Ovary (tissue), 7 donors: ENCODE measurements at regions not wholly inside any gene's neighbourhood (a gene's known extent, or its start where the extent isn't known, plus 50 kb on each side); places are given as distances from the start of the nearest gene placed in this dataset.
"Not testable (repeated sequence)": the region's sequence is repeated elsewhere in the genome, so short reads cannot be mapped to it uniquely, and the experiment has no call there.

Source experiments
- DNase-seq, 5 donors: peaks; one replicate each; pipeline ENCODE4 v3.0.0-alpha.2; 2019 to 2020
- H3K27ac ChIP-seq, 2 donors: fragments of 200-600 bp; one replicate each; pipeline versions ENCODE4 v1.5.1 to v1.8.0; 2019 to 2022
- H3K27me3 ChIP-seq: fragments of 200-600 bp; one replicate; pipeline ENCODE4 v1.8.0; 2022
- H3K36me3 ChIP-seq: fragments of 200-600 bp; sonication (generic); one replicate; pipeline ENCODE4 v1.5.1; 2019
- H3K4me1 ChIP-seq: one replicate; pipeline ENCODE4 v1.8.1; 2013; ENCODE audit warnings: mild to moderate bottlenecking, moderate library complexity; ENCODE audit not compliant: insufficient read depth
- H3K4me3 ChIP-seq: fragments of 200-600 bp; sonication (generic); one replicate; pipeline ENCODE4 v1.5.1; 2017
- H3K9me3 ChIP-seq, 2 donors: fragments of 200-600 bp in 1 of 2; sonication (generic) in 1 of 2; one replicate each; pipeline versions ENCODE4 v1.5.1 to v1.8.1; 2013 to 2019; ENCODE audit warnings: mild to moderate bottlenecking in 1 of 2, moderate library complexity in 1 of 2
- EP300 ChIP-seq: sonication (generic); formaldehyde crosslinking; IDR thresholded peaks from one replicate; pipeline ENCODE4 v1.6.1; 2017; ENCODE audit warnings: antibody characterized with exemption
- POLR2A ChIP-seq: fragments of 450-650 bp; IDR thresholded peaks from one replicate; pipeline ENCODE4 v1.6.1; 2017; ENCODE audit warnings: antibody characterized with exemption, mild to moderate bottlenecking, moderate library complexity
- WGBS, 3 donors: extraction: QIAGEN DNeasy Blood & Tissue Kit in 1 of 3; methylation state at CpG; one replicate each; pipeline versions ENCODE4 v1.1.5 to v1.1.7; 2013 to 2017; 5-methylcytosine and 5-hydroxymethylcytosine counted together
- intact Hi-C, 4 donors: fragments of 100-400 bp; cut with DNase I; formaldehyde crosslinking; loops; one replicate each; pipeline versions ENCODE4 v1.11.0 to v1.15.1; 2022 to 2023
- TF ChIP-seq, protein P1 (sequence below), 3 donors: fragments of 450-650 bp in 2 of 3; fragments of 200-600 bp in 1 of 3; IDR thresholded peaks; one replicate each; pipeline versions ENCODE4 v1.5.1 to v1.8.0; 2016 to 2022; ENCODE audit warnings: antibody characterized with exemption in 3 of 3, mild to moderate bottlenecking in 1 of 3
- donor health status: DM: no; HTN: no; CAD: no; lungs with moderate emphysema.
- donor health status: DM: no; HTN: no; CAD: no.
- donor health status: Bipolar disorder and iron deficiency.
- donor health status: DM: no; HTN: no; CAD: no.
- donor health status: DM: yes; HTN: yes; CAD: no.

DNA sequence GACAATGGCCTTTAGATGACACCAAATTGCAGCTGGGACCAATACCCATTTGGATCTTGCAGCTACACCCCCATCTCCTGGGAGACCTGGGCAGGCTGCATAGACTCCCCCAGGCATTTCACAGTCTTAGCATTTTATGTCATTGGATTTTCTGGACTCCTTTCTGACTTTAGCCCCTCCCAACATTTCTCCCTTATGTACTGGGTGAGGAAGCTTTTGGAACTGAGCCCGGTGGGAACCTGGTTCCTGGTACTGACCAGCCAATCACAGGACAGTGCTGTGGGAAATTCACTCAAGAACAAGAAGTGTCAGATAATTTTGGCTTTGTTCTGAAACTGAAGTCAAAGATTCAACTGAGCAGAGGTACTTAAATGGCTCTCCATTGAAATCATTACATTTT, 177.7 kb downstream of the ACTR3B start:
- Histone ChIP-seq H3K9me3 (no peaks in the 10 kb centered on the region), H3K36me3 (no peaks in the 10 kb centered on the region), H3K27me3 (no peaks in the 10 kb centered on the region), H3K4me3 (no peak overlapping the region), H3K27ac (no peak overlapping the region), H3K4me1 (no peaks in the 10 kb centered on the region)
- intact Hi-C loops, result no loop called here
- 47 to 53% (median 50%) methylated on average over 1 of the region's 1 CpG for WGBS, 3 donors
- TF ChIP-seq EP300 (no peak), POLR2A (no peak)
- TF ChIP-seq, protein P1, sequence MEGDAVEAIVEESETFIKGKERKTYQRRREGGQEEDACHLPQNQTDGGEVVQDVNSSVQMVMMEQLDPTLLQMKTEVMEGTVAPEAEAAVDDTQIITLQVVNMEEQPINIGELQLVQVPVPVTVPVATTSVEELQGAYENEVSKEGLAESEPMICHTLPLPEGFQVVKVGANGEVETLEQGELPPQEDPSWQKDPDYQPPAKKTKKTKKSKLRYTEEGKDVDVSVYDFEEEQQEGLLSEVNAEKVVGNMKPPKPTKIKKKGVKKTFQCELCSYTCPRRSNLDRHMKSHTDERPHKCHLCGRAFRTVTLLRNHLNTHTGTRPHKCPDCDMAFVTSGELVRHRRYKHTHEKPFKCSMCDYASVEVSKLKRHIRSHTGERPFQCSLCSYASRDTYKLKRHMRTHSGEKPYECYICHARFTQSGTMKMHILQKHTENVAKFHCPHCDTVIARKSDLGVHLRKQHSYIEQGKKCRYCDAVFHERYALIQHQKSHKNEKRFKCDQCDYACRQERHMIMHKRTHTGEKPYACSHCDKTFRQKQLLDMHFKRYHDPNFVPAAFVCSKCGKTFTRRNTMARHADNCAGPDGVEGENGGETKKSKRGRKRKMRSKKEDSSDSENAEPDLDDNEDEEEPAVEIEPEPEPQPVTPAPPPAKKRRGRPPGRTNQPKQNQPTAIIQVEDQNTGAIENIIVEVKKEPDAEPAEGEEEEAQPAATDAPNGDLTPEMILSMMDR (IDR thresholded peaks at IDR 0.05), result no peak
- DNase-seq, result no peak

DNA sequence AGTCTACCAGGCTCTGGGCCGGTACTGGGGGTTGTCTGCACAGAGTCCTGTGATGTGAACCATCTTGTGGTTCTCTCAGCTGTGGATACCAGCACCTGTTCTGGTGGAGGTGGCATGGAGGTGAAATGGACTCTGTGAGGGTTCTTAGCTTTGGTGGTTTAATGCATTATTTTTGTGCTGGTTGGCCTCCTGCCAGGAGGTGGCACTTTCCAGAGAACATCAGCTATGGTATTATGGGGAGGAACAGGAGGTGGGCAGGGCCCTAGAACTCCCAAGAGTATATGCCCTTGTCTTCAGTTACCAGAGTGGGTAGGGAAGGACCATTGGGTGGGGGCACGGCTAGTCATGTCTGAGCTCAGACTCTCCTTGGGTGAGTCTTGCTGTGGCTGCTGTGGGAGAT, 187.1 kb downstream of the ACTR3B start:
- H3K9me3 ChIP-seq, H3K4me1 ChIP-seq, H3K27ac ChIP-seq, intact Hi-C loops, H3K4me3 ChIP-seq, DNase-seq, H3K27me3 ChIP-seq, H3K36me3 ChIP-seq: not testable (repeated sequence)
- 92 to 100% (median 97%) methylated on average over 2 of the region's 2 CpGs for WGBS, 3 donors

DNA sequence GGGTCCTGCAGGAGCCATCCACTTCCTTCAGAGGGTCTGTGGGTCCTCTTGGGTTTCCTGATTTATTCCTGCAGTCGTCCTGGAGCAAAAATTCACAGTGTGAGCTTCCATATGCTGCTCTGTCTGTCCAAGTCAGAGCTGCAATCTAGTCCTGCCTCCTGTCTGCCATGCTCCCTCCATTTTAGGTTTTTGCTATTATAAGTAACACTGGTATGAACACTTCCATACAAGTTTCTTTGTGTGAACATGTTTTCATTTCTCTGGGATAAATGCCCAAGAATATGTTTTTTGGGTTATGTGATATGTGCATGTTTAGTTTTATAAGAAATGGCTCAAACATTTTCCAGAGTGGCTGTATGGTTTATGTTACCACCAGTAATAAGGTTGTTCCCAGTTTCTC, 188.1 kb downstream of the ACTR3B start:
- Histone ChIP-seq H3K27me3 (no peaks in the 10 kb centered on the region), H3K36me3 (no peaks in the 10 kb centered on the region), H3K9me3 (no peaks in the 10 kb centered on the region), H3K4me1 (no peaks in the 10 kb centered on the region), H3K4me3 (no peak overlapping the region), H3K27ac (no peak overlapping the region)
- DNase-seq, result no peak
- intact Hi-C loops, result no loop called here
- TF ChIP-seq POLR2A, result no peak
- no peak for TF ChIP-seq EP300
- TF ChIP-seq, protein P1 (IDR thresholded peaks at IDR 0.05), result no peak
- 34 to 76% (median 50%) methylated on average over 1 of the region's 1 CpG for WGBS, 3 donors

DNA sequence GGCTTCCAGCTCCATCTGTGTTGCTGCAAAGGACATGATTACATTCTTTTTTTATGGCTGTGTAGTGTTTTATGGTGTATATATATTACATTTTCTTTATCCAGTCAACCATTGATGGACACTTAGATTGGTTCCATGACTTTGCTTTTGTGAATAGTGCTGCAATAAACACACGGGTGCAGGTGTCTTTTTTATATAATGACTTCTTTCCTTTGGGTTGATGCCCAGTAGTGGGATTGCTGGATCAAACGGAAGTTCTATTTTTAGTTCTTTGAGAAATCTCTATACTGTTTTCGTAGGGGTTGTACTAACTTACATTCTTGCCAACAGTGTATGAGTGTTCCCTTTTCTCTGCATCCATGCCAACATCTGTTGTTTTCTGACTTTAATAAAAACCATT, 189.7 kb downstream of the ACTR3B start:
- intact Hi-C loops, result no loop called here
- no peak for DNase-seq
- 0 to 4% (median 3%) methylated on average over 3 of the region's 3 CpGs for WGBS, 3 donors

DNA sequence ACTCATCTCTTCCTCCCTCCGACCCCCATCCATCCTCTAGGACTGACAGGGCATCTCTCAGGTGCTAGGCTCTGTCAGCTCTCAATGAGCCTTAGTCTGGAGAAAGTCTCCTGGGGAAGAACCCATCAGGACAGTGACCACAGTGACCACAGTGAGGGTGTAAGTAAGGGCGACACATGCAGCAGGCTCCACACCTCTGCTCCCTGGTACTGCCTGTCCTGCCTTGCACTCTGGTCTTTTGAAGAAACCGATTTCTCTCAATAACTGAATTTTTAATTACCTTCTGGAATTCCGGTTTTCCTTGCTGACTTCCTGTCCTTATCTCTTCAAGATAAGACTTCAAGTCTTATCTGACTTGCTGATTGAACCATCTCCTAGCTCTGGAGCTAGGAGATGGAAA, 190.2 kb downstream of the ACTR3B start:
- Histone ChIP-seq H3K36me3 (no peaks in the 10 kb centered on the region), H3K4me3 (no peak overlapping the region), H3K27ac (no peak overlapping the region), H3K9me3 (no peaks in the 10 kb centered on the region), H3K4me1 (no peaks in the 10 kb centered on the region), H3K27me3 (no peaks in the 10 kb centered on the region)
- intact Hi-C loops, result no loop called here
- no peak for DNase-seq
- TF ChIP-seq EP300 (no peak), POLR2A (no peak)
- TF ChIP-seq, protein P1 (IDR thresholded peaks at IDR 0.05), result no peak
- WGBS, 3 donors, result 39 to 43% (median 42%) methylated on average over 4 of the region's 4 CpGs

More for the DNA sequence above, 189.7 kb downstream of the ACTR3B start:
- Histone ChIP-seq H3K36me3 (no peaks in the 10 kb centered on the region), H3K9me3 (no peaks in the 10 kb centered on the region), H3K4me3 (no peak overlapping the region), H3K4me1 (no peaks in the 10 kb centered on the region), H3K27me3 (no peaks in the 10 kb centered on the region), H3K27ac (no peak overlapping the region)
- TF ChIP-seq EP300, result no peak
- TF ChIP-seq, protein P1 (IDR thresholded peaks at IDR 0.05), result no peak
- no peak for TF ChIP-seq POLR2A
